HepG2 (cell line): ENCODE measurements at regions not wholly inside any gene's neighbourhood (a gene's known extent, or its start where the extent isn't known, plus 50 kb on each side); places are given as distances from the start of the nearest gene placed in this dataset.
A peak's percentile ranks its signal among the peaks of the same experiment; 100 is the strongest.

ENCODE experiments used
- DR1 ChIP-seq: sonication (generic); formaldehyde crosslinking; IDR thresholded peaks from 2 replicates; pipeline ENCODE4 v1.8.0; 2021; ENCODE audit warnings: mild to moderate bottlenecking, missing genetic modification reagents, inconsistent platforms
- FOXO4 ChIP-seq: sonication (generic); formaldehyde crosslinking; conservative IDR thresholded peaks from 2 replicates; pipeline ENCODE4 v1.8.1; 2023; ENCODE audit warnings: missing genetic modification reagents
- FOXP1 ChIP-seq, 2 experiments: fragments of 450-650 bp in 1 of 2; IDR thresholded peaks; 2 replicates each; pipeline ENCODE4 v1.6.1; 2017 to 2018; ENCODE audit warnings: antibody characterized with exemption in 1 of 2
- GFI1 ChIP-seq: sonication (generic); formaldehyde crosslinking; IDR thresholded peaks from 2 replicates; pipeline ENCODE4 v1.5.0; 2020; ENCODE audit warnings: missing genetic modification reagents, mild to moderate bottlenecking, borderline replicate concordance
- GZF1 ChIP-seq: sonication (generic); formaldehyde crosslinking; IDR thresholded peaks from 2 replicates; pipeline ENCODE4 v1.5.1; 2020; ENCODE audit warnings: mild to moderate bottlenecking, missing genetic modification reagents
- MIER2 ChIP-seq: IDR thresholded peaks from 2 replicates; pipeline ENCODE4 v1.6.1; 2016; ENCODE audit warnings: missing biosample characterization, missing genetic modification reagents
- NCOR1 ChIP-seq: fragments of 200-600 bp; sonication (generic); IDR thresholded peaks from 2 replicates; pipeline ENCODE4 v1.7.0; 2017; ENCODE audit warnings: antibody characterized with exemption, low read length, borderline replicate concordance
- NR3C1 ChIP-seq: sonication (generic); formaldehyde crosslinking; IDR thresholded peaks from 2 replicates; pipeline ENCODE4 v1.4.0; 2020; ENCODE audit warnings: missing genetic modification reagents
- PHF5A ChIP-seq: IDR thresholded peaks from one replicate; pipeline ENCODE4 v1.6.1; 2018; ENCODE audit warnings: low read depth, missing genetic modification reagents; ENCODE audit not compliant: unreplicated experiment
- POLR2A ChIP-seq, 2 experiments: IDR thresholded peaks; 2 replicates each; pipeline ENCODE4 v1.6.1; 2011; ENCODE audit warnings: low read depth in 2 of 2, low read length in 2 of 2, mild to moderate bottlenecking in 1 of 2, moderate library complexity in 1 of 2; ENCODE audit not compliant: insufficient read depth in 1 of 2
- PRPF4 ChIP-seq: fragments of 200-400 bp; formaldehyde crosslinking; IDR thresholded peaks from 2 replicates; pipeline ENCODE4 v1.6.1; 2016; ENCODE audit warnings: low read length, low read depth; ENCODE audit not compliant: poor library complexity, severe bottlenecking
- RAD51 ChIP-seq: fragments of 450-650 bp; IDR thresholded peaks from 2 replicates; pipeline ENCODE4 v1.6.1; 2016; ENCODE audit warnings: borderline replicate concordance
- RNF219 ChIP-seq: sonication (generic); formaldehyde crosslinking; IDR thresholded peaks from 2 replicates; pipeline ENCODE4 v1.5.0; 2020; ENCODE audit warnings: mild to moderate bottlenecking, missing genetic modification reagents
- SAP130 ChIP-seq: IDR thresholded peaks from 2 replicates; pipeline ENCODE4 v1.6.1; 2016; ENCODE audit warnings: low read depth
- TOE1 ChIP-seq: sonication (generic); formaldehyde crosslinking; IDR thresholded peaks from 2 replicates; pipeline ENCODE4 v1.4.0; 2020; ENCODE audit warnings: mild to moderate bottlenecking, missing genetic modification reagents
- ZBTB3 ChIP-seq: sonication (generic); formaldehyde crosslinking; IDR thresholded peaks from 2 replicates; pipeline ENCODE4 v1.4.0; 2020; ENCODE audit warnings: low read depth, mild to moderate bottlenecking, moderate library complexity, missing genetic modification reagents, borderline replicate concordance
- ZNF44 ChIP-seq: sonication (generic); formaldehyde crosslinking; IDR thresholded peaks from 2 replicates; pipeline ENCODE4 v1.5.1; 2020; ENCODE audit warnings: mild to moderate bottlenecking, missing genetic modification reagents
- ZNF501 ChIP-seq: sonication (generic); formaldehyde crosslinking; IDR thresholded peaks from 2 replicates; pipeline ENCODE4 v1.5.1; 2020; ENCODE audit warnings: mild to moderate bottlenecking, moderate library complexity, missing genetic modification reagents
- ZNF607 ChIP-seq: sonication (generic); formaldehyde crosslinking; IDR thresholded peaks from 2 replicates; pipeline ENCODE4 v1.5.1; 2020; ENCODE audit warnings: missing genetic modification reagents, mild to moderate bottlenecking, borderline replicate concordance
- ZNF619 ChIP-seq: sonication (generic); formaldehyde crosslinking; IDR thresholded peaks from 2 replicates; pipeline ENCODE4 v1.4.0; 2020; ENCODE audit warnings: mild to moderate bottlenecking, missing genetic modification reagents
- ZNF691 ChIP-seq: sonication (generic); formaldehyde crosslinking; IDR thresholded peaks from 2 replicates; pipeline ENCODE4 v1.4.0; 2020; ENCODE audit warnings: missing genetic modification reagents, low read depth, mild to moderate bottlenecking, borderline replicate concordance
- ZNF747 ChIP-seq: sonication (generic); formaldehyde crosslinking; IDR thresholded peaks from 2 replicates; pipeline ENCODE4 v1.8.1; 2023; ENCODE audit warnings: missing genetic modification reagents, mild to moderate bottlenecking, borderline replicate concordance
- ZSCAN29 ChIP-seq: sonication (generic); formaldehyde crosslinking; conservative IDR thresholded peaks from 2 replicates; pipeline ENCODE4 v1.4.0; 2020; ENCODE audit warnings: mild to moderate bottlenecking, missing genetic modification reagents
- TF ChIP-seq, protein P1 (sequence below): fragments of 450-650 bp; IDR thresholded peaks from 2 replicates; pipeline ENCODE4 v1.6.1; 2017; ENCODE audit warnings: mild to moderate bottlenecking

DNA sequence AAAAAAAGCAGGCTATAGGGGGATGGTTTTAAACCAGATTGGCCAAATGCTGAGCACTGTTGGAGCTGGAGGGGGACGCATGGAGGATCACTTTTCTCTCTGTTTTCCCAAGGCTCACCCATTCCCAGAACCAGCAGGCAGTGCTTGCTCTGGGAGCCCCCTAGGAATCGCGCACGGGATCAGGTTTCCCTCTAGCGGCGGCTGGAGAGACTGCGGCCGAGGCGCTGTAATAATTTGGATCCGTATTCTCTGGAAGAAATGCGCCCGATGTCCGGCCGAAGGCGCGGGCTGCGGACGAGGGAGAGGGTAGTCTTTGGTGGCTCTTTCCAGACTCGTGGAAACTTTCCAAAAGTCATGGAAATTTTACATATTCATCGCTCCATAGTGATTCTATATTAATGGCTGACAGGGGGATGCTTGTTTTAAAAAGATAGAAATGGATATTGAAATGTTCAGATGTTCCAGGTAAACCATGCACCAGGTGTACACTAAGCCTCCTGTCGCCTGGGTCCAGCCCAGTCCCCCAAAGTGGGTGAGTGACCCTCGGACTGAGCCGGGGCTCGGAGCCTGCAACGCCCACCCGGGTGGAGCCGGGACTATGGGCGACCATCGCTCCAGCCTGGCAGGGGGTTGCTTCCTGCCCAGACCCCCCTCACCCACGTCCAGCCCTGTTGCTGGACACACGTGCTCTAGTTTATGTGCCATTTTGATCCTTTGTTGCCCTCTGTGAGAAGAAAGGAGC lies 78.7 kb upstream of the PHACTR3 start (continued):
- TF ChIP-seq PRPF4: no peak
- TF ChIP-seq ZSCAN29 (CRISPR knock-in tag): no peak
- TF ChIP-seq ZNF619 (CRISPR knock-in tag): 0 out of 2 replicates have a peak, but pooled peaks have one; percentile 33
- no peak for TF ChIP-seq RNF219 (CRISPR knock-in tag)
- TF ChIP-seq SAP130 (CRISPR knock-in tag): no peak
- TF ChIP-seq ZNF501 (CRISPR knock-in tag): peak; percentile 22; the same call in 1 of the 2 replicates
- TF ChIP-seq PHF5A (CRISPR knock-in tag): no peak
- TF ChIP-seq POLR2A (IDR thresholded peaks at IDR 0.05; ENCODE audit: insufficient read depth in 1 of 2, low read depth in 2 of 2, low read length in 2 of 2): no peak
- TF ChIP-seq, protein P1, sequence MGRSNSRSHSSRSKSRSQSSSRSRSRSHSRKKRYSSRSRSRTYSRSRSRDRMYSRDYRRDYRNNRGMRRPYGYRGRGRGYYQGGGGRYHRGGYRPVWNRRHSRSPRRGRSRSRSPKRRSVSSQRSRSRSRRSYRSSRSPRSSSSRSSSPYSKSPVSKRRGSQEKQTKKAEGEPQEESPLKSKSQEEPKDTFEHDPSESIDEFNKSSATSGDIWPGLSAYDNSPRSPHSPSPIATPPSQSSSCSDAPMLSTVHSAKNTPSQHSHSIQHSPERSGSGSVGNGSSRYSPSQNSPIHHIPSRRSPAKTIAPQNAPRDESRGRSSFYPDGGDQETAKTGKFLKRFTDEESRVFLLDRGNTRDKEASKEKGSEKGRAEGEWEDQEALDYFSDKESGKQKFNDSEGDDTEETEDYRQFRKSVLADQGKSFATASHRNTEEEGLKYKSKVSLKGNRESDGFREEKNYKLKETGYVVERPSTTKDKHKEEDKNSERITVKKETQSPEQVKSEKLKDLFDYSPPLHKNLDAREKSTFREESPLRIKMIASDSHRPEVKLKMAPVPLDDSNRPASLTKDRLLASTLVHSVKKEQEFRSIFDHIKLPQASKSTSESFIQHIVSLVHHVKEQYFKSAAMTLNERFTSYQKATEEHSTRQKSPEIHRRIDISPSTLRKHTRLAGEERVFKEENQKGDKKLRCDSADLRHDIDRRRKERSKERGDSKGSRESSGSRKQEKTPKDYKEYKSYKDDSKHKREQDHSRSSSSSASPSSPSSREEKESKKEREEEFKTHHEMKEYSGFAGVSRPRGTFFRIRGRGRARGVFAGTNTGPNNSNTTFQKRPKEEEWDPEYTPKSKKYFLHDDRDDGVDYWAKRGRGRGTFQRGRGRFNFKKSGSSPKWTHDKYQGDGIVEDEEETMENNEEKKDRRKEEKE: no peak
- TF ChIP-seq RAD51: no peak
- no peak for TF ChIP-seq ZNF607 (CRISPR knock-in tag)
- no peak for TF ChIP-seq ZNF747 (CRISPR knock-in tag)
- TF ChIP-seq TOE1: no peak
- no peak for TF ChIP-seq FOXO4 (CRISPR knock-in tag)
- TF ChIP-seq ZBTB3 (CRISPR knock-in tag): no peak
- TF ChIP-seq FOXP1 (IDR thresholded peaks at IDR 0.05): no peak
- TF ChIP-seq FOXP1 (CRISPR knock-in tag; IDR thresholded peaks at IDR 0.05): no peak
- peak; percentile 100 for TF ChIP-seq GZF1 (CRISPR knock-in tag)
- 0 out of 2 replicates have a peak, but pooled peaks have one; percentile 24 for TF ChIP-seq MIER2 (CRISPR knock-in tag)
- TF ChIP-seq NCOR1: no peak
- no peak for TF ChIP-seq GFI1
- TF ChIP-seq ZNF44: no peak
- TF ChIP-seq NR3C1 (CRISPR knock-in tag): no peak
- TF ChIP-seq DR1 (CRISPR knock-in tag): no peak
- no peak for TF ChIP-seq ZNF691
